ENCODE measurements at regions not wholly inside any gene's neighbourhood (a gene's known extent, or its start where the extent isn't known, plus 50 kb on each side); places are given as distances from the start of the nearest gene placed in this dataset.

DNA sequence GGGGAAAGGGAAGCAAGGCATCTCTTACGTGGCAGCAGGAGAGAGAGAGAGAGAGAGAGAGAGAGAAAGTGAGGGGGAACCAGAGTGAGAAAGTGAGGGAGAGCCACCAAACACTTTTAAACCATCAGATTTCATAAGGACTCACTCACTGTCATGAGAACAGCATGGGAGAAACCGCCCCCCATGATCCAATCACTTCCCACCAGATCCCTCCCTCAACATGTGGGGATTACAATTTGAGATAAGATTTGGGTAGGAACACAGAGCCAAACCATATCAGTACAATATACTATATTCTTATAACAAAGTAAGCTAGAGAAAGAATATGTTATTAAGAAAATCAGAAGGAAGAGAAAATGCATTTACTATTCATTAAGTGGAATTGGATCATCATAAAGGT is 53.7 kb upstream of the PLXNC1 start:
- no peak for DNase-seq (ENCODE audit: low read depth in 4 of 4, low spot score in 3 of 4)

- DNase-seq (ENCODE audit: low read depth in 4 of 4, low spot score in 3 of 4) = no peak
Observed at GRCh38 chr12:94095618-94096017, 52.8 kb upstream of the PLXNC1 start.

DNA sequence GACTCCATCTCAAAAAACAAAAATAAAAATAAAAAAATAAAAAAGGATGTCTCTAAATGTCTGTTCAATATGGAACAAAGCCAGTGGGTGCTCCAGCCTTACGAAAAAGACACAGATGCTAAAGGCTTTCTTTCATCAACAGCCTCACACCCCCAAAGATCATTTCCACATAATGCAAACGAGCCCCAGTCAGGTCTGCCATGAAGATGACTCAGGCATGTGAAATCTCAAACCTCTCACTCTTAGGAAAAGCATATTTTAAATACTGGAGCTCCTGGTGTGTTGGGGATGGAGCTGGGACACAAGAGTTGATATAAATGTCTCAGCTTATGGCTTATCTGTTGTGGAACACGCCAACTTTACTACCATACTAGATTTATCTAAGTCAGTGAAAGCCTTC is 49.9 kb upstream of the PLXNC1 start:
- DNase-seq (ENCODE audit: low read depth in 4 of 4, low spot score in 3 of 4) = no peak

All from left renal pelvis (tissue), 4 donors.